GM18511 (cell line): ENCODE measurements at regions not wholly inside any gene's neighbourhood (a gene's known extent, or its start where the extent isn't known, plus 50 kb on each side); places are given as distances from the start of the nearest gene placed in this dataset.
"Not testable (repeated sequence)": the region's sequence is repeated elsewhere in the genome, so short reads cannot be mapped to it uniquely, and the experiment has no call there.

Source experiments
- ATAC-seq: cut with Tn5 transposase; IDR thresholded peaks from one replicate; pipeline ENCODE4 v1.9.1; 2021; ENCODE audit warnings: mild to moderate bottlenecking, moderate library complexity; ENCODE audit not compliant: unreplicated experiment

- no peak for ATAC-seq
Measured at GRCh38 chr13:106104281-106104901, 431.1 kb downstream of the EFNB2 start.

- no peak for ATAC-seq
Measured at GRCh38 chr13:106103779-106104178, 431.7 kb downstream of the EFNB2 start.

- no peak for ATAC-seq
Measured at GRCh38 chr13:106102786-106103185, 432.7 kb downstream of the EFNB2 start.

- no peak for ATAC-seq
Measured at GRCh38 chr13:106101201-106101600, 434.3 kb downstream of the EFNB2 start.

GRCh38 chr13:106100171-106100919 is 435.1 kb downstream of the EFNB2 start:
- ATAC-seq, result no peak

- no peak for ATAC-seq
Measured at GRCh38 chr13:106099765-106100164, 435.7 kb downstream of the EFNB2 start.

- no peak for ATAC-seq
Measured at GRCh38 chr13:106098778-106099177, 436.7 kb downstream of the EFNB2 start.

GRCh38 chr13:106096661-106097092 is 438.8 kb downstream of the EFNB2 start:
- ATAC-seq, result no peak

GRCh38 chr13:106095919-106096318 is 439.5 kb downstream of the EFNB2 start:
- no peak for ATAC-seq

GRCh38 chr13:106095406-106095805 is 440.1 kb downstream of the EFNB2 start:
- ATAC-seq, result no peak

GRCh38 chr13:106090001-106090400 is 445.5 kb downstream of the EFNB2 start:
- ATAC-seq, result no peak

GRCh38 chr13:106089261-106089980 is 446.0 kb downstream of the EFNB2 start:
- ATAC-seq, result no peak

GRCh38 chr13:106088085-106088484 is 447.4 kb downstream of the EFNB2 start:
- no peak for ATAC-seq

GRCh38 chr13:106087201-106087600 is 448.3 kb downstream of the EFNB2 start:
- no peak for ATAC-seq

- no peak for ATAC-seq
Measured at GRCh38 chr13:106083620-106084350, 451.7 kb downstream of the EFNB2 start.

GRCh38 chr13:106081221-106081620 is 454.2 kb downstream of the EFNB2 start:
- not testable (repeated sequence) for ATAC-seq

GRCh38 chr13:106078191-106078590 is 457.3 kb downstream of the EFNB2 start:
- no peak for ATAC-seq

GRCh38 chr13:106077017-106077416 is 458.4 kb downstream of the EFNB2 start:
- no peak for ATAC-seq

- no peak for ATAC-seq
Measured at GRCh38 chr13:106072014-106072413, 463.4 kb downstream of the EFNB2 start.

GRCh38 chr13:106063591-106064313 is 471.7 kb downstream of the EFNB2 start:
- no peak for ATAC-seq
